ENCODE measurements at regions not wholly inside any gene's neighbourhood (a gene's known extent, or its start where the extent isn't known, plus 50 kb on each side); places are given as distances from the start of the nearest gene placed in this dataset.

GRCh38 chr1:195773931-195774330 lies 834.3 kb downstream of the KCNT2 start:
- no peak for DNase-seq
- intact Hi-C loops (cut with DNase I) = no loop called here
- whole genome bisulfite sequencing, 2 donors = 90 to 92% methylated on average over 3 of the region's 3 CpGs
- Histone ChIP-seq H3K9me3 (no peaks in the 10 kb centered on the region), H3K4me1 (no peaks in the 10 kb centered on the region), H3K36me3 (no peaks in the 10 kb centered on the region), H3K27me3 (no peaks in the 10 kb centered on the region), H3K27ac (no peak overlapping the region), H3K4me3 (replicated peaks in 1 of 3) (no peak overlapping the region)
- TF ChIP-seq POLR2A (IDR thresholded peaks at IDR 0.05) (no peak), CTCF (IDR thresholded peaks at IDR 0.05) (no peak)

- H3K9me3 ChIP-seq = no peaks in the 10 kb centered on the region
- intact Hi-C loops (cut with DNase I) = no loop called here
- H3K27ac ChIP-seq = no peak overlapping the region
- no peaks in the 10 kb centered on the region for H3K4me1 ChIP-seq
- no peak overlapping the region for H3K4me3 ChIP-seq (replicated peaks in 1 of 3)
- DNase-seq = no peak
- H3K27me3 ChIP-seq = no peaks in the 10 kb centered on the region
- H3K36me3 ChIP-seq = no peaks in the 10 kb centered on the region
- TF ChIP-seq CTCF (IDR thresholded peaks at IDR 0.05) (no peak), POLR2A (IDR thresholded peaks at IDR 0.05) (no peak)
Measured at GRCh38 chr1:195769461-195769860, 838.8 kb downstream of the KCNT2 start.

GRCh38 chr1:195768936-195769335 lies 839.3 kb downstream of the KCNT2 start:
- TF ChIP-seq POLR2A (IDR thresholded peaks at IDR 0.05) = no peak
- no peak for TF ChIP-seq CTCF (IDR thresholded peaks at IDR 0.05)
- no peak overlapping the region for H3K4me3 ChIP-seq (replicated peaks in 1 of 3)
- no peaks in the 10 kb centered on the region for H3K36me3 ChIP-seq
- intact Hi-C loops (cut with DNase I) = no loop called here
- no peaks in the 10 kb centered on the region for H3K4me1 ChIP-seq
- no peaks in the 10 kb centered on the region for H3K9me3 ChIP-seq
- no peak overlapping the region for H3K27ac ChIP-seq
- H3K27me3 ChIP-seq = no peaks in the 10 kb centered on the region
- DNase-seq = no peak

- H3K27ac ChIP-seq = no peak overlapping the region
- no peak for DNase-seq
- intact Hi-C loops (cut with DNase I) = no loop called here
- H3K27me3 ChIP-seq = no peaks in the 10 kb centered on the region
- TF ChIP-seq CTCF (IDR thresholded peaks at IDR 0.05) (no peak), POLR2A (IDR thresholded peaks at IDR 0.05) (no peak)
- 75 to 85% methylated on average over 2 of the region's 2 CpGs for WGBS, 2 donors
- H3K4me1 ChIP-seq = no peaks in the 10 kb centered on the region
- no peak overlapping the region for H3K4me3 ChIP-seq (replicated peaks in 1 of 3)
- no peaks in the 10 kb centered on the region for H3K36me3 ChIP-seq
- no peaks in the 10 kb centered on the region for H3K9me3 ChIP-seq
Measured at GRCh38 chr1:195768377-195768776, 839.9 kb downstream of the KCNT2 start.

- TF ChIP-seq CTCF (IDR thresholded peaks at IDR 0.05) (no peak), POLR2A (IDR thresholded peaks at IDR 0.05) (no peak)
- intact Hi-C loops (cut with DNase I) = no loop called here
- no peaks in the 10 kb centered on the region for H3K27me3 ChIP-seq
Measured at GRCh38 chr1:195766709-195767108, 841.5 kb downstream of the KCNT2 start.

More at GRCh38 chr1:195766709-195767108, 841.5 kb downstream of the KCNT2 start:
- Histone ChIP-seq H3K4me1 (no peaks in the 10 kb centered on the region), H3K36me3 (no peaks in the 10 kb centered on the region), H3K9me3 (no peaks in the 10 kb centered on the region), H3K27ac (no peak overlapping the region), H3K4me3 (replicated peaks in 1 of 3) (no peak overlapping the region)
- DNase-seq = no peak

Data from thyroid gland (tissue), 4 donors.